Common myeloid progenitor, CD34-positive (primary cell): ENCODE measurements at regions not wholly inside any gene's neighbourhood (a gene's known extent, or its start where the extent isn't known, plus 50 kb on each side); places are given as distances from the start of the nearest gene placed in this dataset.
A peak's percentile ranks its signal among the peaks of the same experiment; 100 is the strongest.
"Not testable (repeated sequence)": the region's sequence is repeated elsewhere in the genome, so short reads cannot be mapped to it uniquely, and the experiment has no call there.

ENCODE experiments used
- CTCF ChIA-PET: fragments of 350-600 bp; sonication (Branson Sonifier 250); formaldehyde crosslinking; loops from one replicate; lab custom pipeline; 2021; ENCODE audit warnings: antibody characterized with exemption; lab: Charles Lee
- POLR2A ChIA-PET: fragments of 350-600 bp; sonication (Branson Sonifier 250); formaldehyde crosslinking; loops from one replicate; lab custom pipeline; 2021; ENCODE audit warnings: antibody characterized with exemption; lab: Charles Lee
- DNase-seq, 3 donors: peaks; one replicate each; pipeline versions ENCODE4 v3.0.0 to v3.0.0-alpha.2; 2013
- H3K27ac ChIP-seq, 2 experiments: 1 replicate in 1 of 2; 2 replicates in 1 of 2; pipeline ENCODE4 v1.7.0; 2013; ENCODE audit warnings: inconsistent platforms in 2 of 2, low read length in 2 of 2, mild to moderate bottlenecking in 2 of 2, low read depth in 1 of 2, moderate library complexity in 1 of 2; ENCODE audit not compliant: severe bottlenecking in 2 of 2, insufficient read depth in 1 of 2, poor library complexity in 1 of 2
- H3K27me3 ChIP-seq, 5 experiments: replicated peaks in 2 of 5; 1 replicate in 3 of 5; 2 replicates in 2 of 5; pipeline versions ENCODE4 v1.6.1 to v1.7.0; 2013; ENCODE audit warnings: low read length in 4 of 5, mild to moderate bottlenecking in 2 of 5, moderate library complexity in 2 of 5, inconsistent platforms in 1 of 5; ENCODE audit not compliant: insufficient read depth in 5 of 5, control insufficient read depth in 4 of 5
- H3K36me3 ChIP-seq, 4 experiments: 1 replicate in 2 of 4; 2 replicates in 2 of 4; pipeline versions ENCODE4 v1.6.1 to v1.7.0; 2013; ENCODE audit warnings: low read length in 3 of 4, control low read depth in 1 of 4, mild to moderate bottlenecking in 1 of 4; ENCODE audit not compliant: control insufficient read depth in 4 of 4, insufficient read depth in 4 of 4
- H3K4me1 ChIP-seq, 4 experiments: 1 replicate in 3 of 4; 2 replicates in 1 of 4; pipeline versions ENCODE4 v1.6.1 to v1.7.1; 2013; ENCODE audit warnings: low read length in 3 of 4, mild to moderate bottlenecking in 3 of 4, control low read depth in 1 of 4, inconsistent platforms in 1 of 4, moderate library complexity in 1 of 4; ENCODE audit not compliant: control insufficient read depth in 4 of 4, insufficient read depth in 4 of 4; ENCODE audit errors: control extremely low read depth in 1 of 4
- H3K4me3 ChIP-seq, 7 experiments: 1 replicate in 4 of 7; 2 replicates in 3 of 7; pipeline versions ENCODE4 v1.5.1 to v1.7.0; 2013; ENCODE audit warnings: mild to moderate bottlenecking in 7 of 7, low read length in 6 of 7, moderate library complexity in 6 of 7, inconsistent platforms in 2 of 7, low read depth in 2 of 7, control low read depth in 1 of 7; ENCODE audit not compliant: insufficient read depth in 4 of 7, control insufficient read depth in 1 of 7; ENCODE audit errors: extremely low read depth in 1 of 7
- H3K9me3 ChIP-seq, 5 experiments: 1 replicate in 4 of 5; 2 replicates in 1 of 5; pipeline versions ENCODE4 v1.6.1 to v1.7.1; 2013; ENCODE audit warnings: low read length in 4 of 5, mild to moderate bottlenecking in 2 of 5, inconsistent platforms in 1 of 5, low read depth in 1 of 5, moderate library complexity in 1 of 5; ENCODE audit not compliant: control insufficient read depth in 4 of 5, insufficient read depth in 2 of 5; ENCODE audit errors: control extremely low read depth in 1 of 5
- WGBS: methylation state at CpG from one replicate; pipeline ENCODE4 v1.1.5; 2013; ENCODE audit not compliant: insufficient coverage; 5-methylcytosine and 5-hydroxymethylcytosine counted together

DNA sequence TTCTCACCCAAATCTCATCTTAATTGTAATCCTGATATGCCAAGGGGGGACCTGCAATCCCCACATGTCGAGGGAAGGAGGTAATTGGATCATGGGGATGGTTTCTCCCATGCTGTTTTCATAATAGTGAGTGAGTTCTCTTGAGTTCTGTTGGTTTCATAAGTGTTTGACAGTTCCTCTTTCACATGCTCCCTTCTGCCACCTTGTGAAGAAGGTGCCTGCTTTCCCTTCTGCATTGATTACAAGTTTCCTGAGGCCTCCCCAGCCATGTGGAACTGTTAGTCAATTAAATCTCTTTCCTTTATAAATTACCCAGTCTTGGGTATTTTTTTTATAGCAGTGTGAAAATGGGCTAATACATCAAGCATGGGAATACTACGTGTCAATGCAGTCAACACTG lies 925.0 kb upstream of the MAN1A1 start:
- ChIA-PET CTCF (no interaction called here), POLR2A (no interaction called here)
- Histone ChIP-seq H3K4me3 (no peak overlapping the region), H3K27me3 (no peaks in the 10 kb centered on the region), H3K4me1 (no peaks in the 10 kb centered on the region), H3K9me3 (peaks cover 0 to 1% (median 0%) of the 10 kb centered on the region in 5 experiments), H3K27ac (no peak overlapping the region), H3K36me3 (no peaks in the 10 kb centered on the region)
- peak in 2 of 3 donors; percentile 2 to 4 for DNase-seq
- no CpG with 5 or more reads among the region's 2 CpGs for WGBS

DNA sequence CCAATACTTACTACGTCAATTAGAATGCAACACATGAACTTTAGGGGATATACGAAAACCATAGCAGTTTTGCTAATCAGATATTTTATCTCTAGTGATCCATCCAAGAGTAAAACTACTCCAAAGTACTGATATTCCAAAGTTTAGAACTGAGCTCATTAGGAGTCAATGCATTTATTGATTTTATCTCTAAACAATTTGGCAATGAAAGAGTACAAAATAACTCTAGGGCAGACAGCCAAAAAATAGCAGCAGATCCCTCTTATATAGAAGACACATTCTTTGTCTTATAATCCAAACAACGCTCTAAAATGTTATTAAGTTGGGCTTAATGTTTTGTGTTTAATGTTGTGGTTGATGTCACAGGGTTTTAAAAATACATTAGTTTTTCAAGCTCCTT lies 923.9 kb upstream of the MAN1A1 start:
- no peak overlapping the region for H3K27ac ChIP-seq
- WGBS = 100% methylated on average over 2 of the region's 3 CpGs
- H3K36me3 ChIP-seq = no peaks in the 10 kb centered on the region
- ChIA-PET POLR2A (no interaction called here), CTCF (no interaction called here)
- H3K4me3 ChIP-seq = no peak overlapping the region
- no peaks in the 10 kb centered on the region for H3K27me3 ChIP-seq
- DNase-seq = no peak
- H3K9me3 ChIP-seq = peaks cover 0 to 1% (median 0%) of the 10 kb centered on the region in 5 experiments
- no peaks in the 10 kb centered on the region for H3K4me1 ChIP-seq

DNA sequence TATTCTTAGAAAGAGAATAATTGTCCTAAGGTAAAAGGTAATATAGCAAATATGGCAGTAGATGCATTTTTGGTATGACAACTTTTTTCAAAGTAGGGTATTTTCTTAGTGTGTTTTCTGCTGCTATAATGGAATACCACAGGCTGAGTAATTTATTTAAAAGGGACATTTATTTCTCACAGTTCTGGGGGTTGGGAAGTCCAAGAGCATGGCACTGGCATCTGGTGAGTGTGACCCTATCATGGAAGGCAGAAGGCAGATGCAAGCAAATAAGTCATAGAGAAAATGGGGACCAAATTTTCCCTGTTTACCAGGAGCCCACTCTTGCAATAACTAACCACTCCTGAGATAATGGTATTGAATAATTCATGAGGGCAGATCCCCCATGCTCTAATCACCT lies 922.5 kb upstream of the MAN1A1 start:
- no peak for DNase-seq
- ChIA-PET CTCF (no interaction called here), POLR2A (no interaction called here)
- Histone ChIP-seq H3K4me1 (no peaks in the 10 kb centered on the region), H3K9me3 (peaks cover 0 to 1% (median 0%) of the 10 kb centered on the region in 5 experiments), H3K36me3 (no peaks in the 10 kb centered on the region), H3K27me3 (no peaks in the 10 kb centered on the region), H3K4me3 (no peak overlapping the region), H3K27ac (no peak overlapping the region)

DNA sequence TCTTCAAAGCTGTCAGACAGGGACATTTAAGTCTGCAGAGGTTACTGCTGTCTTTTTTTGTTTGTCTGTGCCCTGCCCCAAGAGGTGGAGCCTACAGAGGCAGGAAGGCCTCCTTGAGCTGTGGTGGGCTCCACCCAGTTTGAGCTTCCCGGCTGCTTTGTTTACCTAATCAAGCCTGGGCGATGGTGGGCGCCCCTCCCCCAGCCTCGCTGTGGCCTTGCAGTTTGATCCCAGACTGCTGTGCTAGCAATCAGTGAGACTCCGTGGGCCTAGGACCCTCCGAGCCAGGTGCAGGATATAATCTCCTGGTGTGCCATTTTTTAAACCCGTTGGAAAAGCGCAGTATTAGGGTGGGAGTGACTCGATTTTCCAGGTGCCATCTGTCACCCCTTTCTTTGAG lies 918.7 kb upstream of the MAN1A1 start:
- H3K4me3 ChIP-seq, POLR2A ChIA-PET, CTCF ChIA-PET, H3K9me3 ChIP-seq, H3K4me1 ChIP-seq, DNase-seq, H3K27ac ChIP-seq, H3K36me3 ChIP-seq, H3K27me3 ChIP-seq: not testable (repeated sequence)
- WGBS = 100% methylated on average over 3 of the region's 9 CpGs

DNA sequence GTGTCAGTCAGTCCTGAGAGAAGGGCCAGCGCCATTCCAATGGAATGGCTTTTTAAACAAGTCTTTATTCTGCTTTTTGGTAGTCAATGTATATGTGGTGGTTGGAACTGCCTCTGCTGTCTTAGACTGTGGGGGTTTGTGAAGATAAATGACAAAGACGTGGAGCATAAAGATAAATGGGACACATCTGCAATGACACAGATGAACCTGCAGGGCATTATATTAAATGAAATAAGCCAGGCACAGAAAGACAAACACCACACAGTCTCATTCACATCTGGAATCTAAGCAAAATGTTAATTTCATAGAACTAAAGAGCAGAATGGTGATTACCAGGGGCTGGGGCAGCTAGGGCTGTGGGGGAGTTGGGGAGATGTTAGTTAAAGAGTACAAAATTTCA lies 912.8 kb upstream of the MAN1A1 start:
- 100% methylated on average over 1 of the region's 2 CpGs for WGBS
- H3K27me3 ChIP-seq = no peaks in the 10 kb centered on the region
- no peak overlapping the region for H3K4me3 ChIP-seq
- H3K9me3 ChIP-seq = no peaks in the 10 kb centered on the region
- no peaks in the 10 kb centered on the region for H3K4me1 ChIP-seq
- no peak for DNase-seq
- H3K27ac ChIP-seq = no peak overlapping the region
- POLR2A ChIA-PET = no interaction called here
- CTCF ChIA-PET = no interaction called here
- H3K36me3 ChIP-seq = no peaks in the 10 kb centered on the region

GRCh38 chr6:120260636-120261035 lies 911.1 kb upstream of the MAN1A1 start:
- no peaks in the 10 kb centered on the region for H3K4me1 ChIP-seq
- no peaks in the 10 kb centered on the region for H3K27me3 ChIP-seq
- no peak overlapping the region for H3K4me3 ChIP-seq
- CTCF ChIA-PET = interaction anchor here (1.2 kb wide), 1 partner anchor 12 kb away, joined by 3 read pairs; no protein-coding TSS in a partner anchor
- WGBS = no CpG with 5 or more reads among the region's 2 CpGs
- no peaks in the 10 kb centered on the region for H3K36me3 ChIP-seq
- H3K27ac ChIP-seq = no peak overlapping the region
- DNase-seq = no peak
- no peaks in the 10 kb centered on the region for H3K9me3 ChIP-seq
- POLR2A ChIA-PET = no interaction called here

GRCh38 chr6:120254651-120255050 lies 905.1 kb upstream of the MAN1A1 start:
- ChIA-PET CTCF (no interaction called here), POLR2A (no interaction called here)
- DNase-seq = no peak
- Histone ChIP-seq H3K4me1 (no peaks in the 10 kb centered on the region), H3K9me3 (no peaks in the 10 kb centered on the region), H3K27me3 (no peaks in the 10 kb centered on the region), H3K4me3 (no peak overlapping the region), H3K36me3 (no peaks in the 10 kb centered on the region), H3K27ac (no peak overlapping the region)
- WGBS = 100% methylated on average over 4 of the region's 4 CpGs
